ENCODE measurements at regions not wholly inside any gene's neighbourhood (a gene's known extent, or its start where the extent isn't known, plus 50 kb on each side); places are given as distances from the start of the nearest gene placed in this dataset.

GRCh38 chr17:53314521-53314920 lies 508.2 kb upstream of the KIF2B start (continued):
- TF ChIP-seq ATF3 (IDR thresholded peaks at IDR 0.05) (no peak), SRF (IDR thresholded peaks at IDR 0.05; ENCODE audit: low read depth) (no peak)

GRCh38 chr17:53313746-53314145 lies 509.0 kb upstream of the KIF2B start:
- H3K27ac ChIP-seq (ENCODE audit: low read depth, low read length) = no peak overlapping the region
- intact Hi-C loops (cut with micrococcal nuclease) = no loop called here
- ChIA-PET CTCF (no interaction called here), POLR2A (no interaction called here), RAD21 (ENCODE audit: low non-redundant PET in 1 of 2, low total read pairs in 2 of 2, uncharacterized antibody in 2 of 2, unreplicated experiment in 2 of 2) (no interaction called here)
- no peaks in the 10 kb centered on the region for H3K36me3 ChIP-seq (ENCODE audit: control insufficient read depth in 1 of 2, insufficient read depth in 2 of 2, low read length in 2 of 2)
- ATAC-seq (no peak), DNase-seq (ENCODE audit: low read depth, low spot score) (no peak)
- H3K27me3 ChIP-seq (ENCODE audit: insufficient read depth, low read length) = no peaks in the 10 kb centered on the region
- H2AFZ ChIP-seq (ENCODE audit: low read depth, low read length, poor library complexity, severe bottlenecking) = no peak overlapping the region
- no peak overlapping the region for H3K9ac ChIP-seq (ENCODE audit: low read length)
- H3K9me2 ChIP-seq (ENCODE audit: insufficient read depth) = no peaks in the 10 kb centered on the region
- no peaks in the 10 kb centered on the region for H4K20me1 ChIP-seq (ENCODE audit: insufficient read depth)
- no peak overlapping the region for H3K4me3 ChIP-seq (replicated peaks in 1 of 2; ENCODE audit: low read depth in 1 of 2, low read length in 2 of 2)
- BruUV-seq (replicated peaks) = no TSS peak
- H3K4me2 ChIP-seq (ENCODE audit: low read length) = no peak overlapping the region
- H3K4me1 ChIP-seq (ENCODE audit: control insufficient read depth in 1 of 2, insufficient read depth in 2 of 2, low read length in 2 of 2) = no peaks in the 10 kb centered on the region
- TF ChIP-seq YY1 (IDR thresholded peaks at IDR 0.05; ENCODE audit: extremely low read depth, insufficient replicate concordance, low read depth, low read length) (no peak), SP1 (IDR thresholded peaks at IDR 0.05; ENCODE audit: low read depth) (no peak), CTCF (IDR thresholded peaks at IDR 0.05 in 2 of 3, conservative IDR thresholded peaks at IDR 0.05 in 1 of 3; ENCODE audit: borderline replicate concordance in 1 of 3, insufficient read depth in 1 of 3, low read depth in 2 of 3, low read length in 2 of 3) (no peak), ELF1 (IDR thresholded peaks at IDR 0.05; ENCODE audit: borderline replicate concordance, low read depth) (no peak), MAX (IDR thresholded peaks at IDR 0.05) (no peak), ZBTB33 (IDR thresholded peaks at IDR 0.05; ENCODE audit: extremely low read depth, insufficient replicate concordance, low read length) (no peak), POLR2A (IDR thresholded peaks at IDR 0.05; ENCODE audit: borderline replicate concordance, extremely low read depth, insufficient read depth, insufficient read length) (no peak), TCF7L2 (IDR thresholded peaks at IDR 0.05; ENCODE audit: borderline replicate concordance, extremely low read depth, insufficient read depth, insufficient read length) (no peak), SIN3A (IDR thresholded peaks at IDR 0.05; ENCODE audit: low read depth) (no peak), RAD21 (IDR thresholded peaks at IDR 0.05; ENCODE audit: low read depth) (no peak)
- no peaks in the 10 kb centered on the region for H3K79me2 ChIP-seq (ENCODE audit: insufficient read depth, low read length)
- peaks cover 29 to 41% of the 10 kb centered on the region in 2 experiments; a peak in 3 of 4 replicates for H3K9me3 ChIP-seq (ENCODE audit: control insufficient read depth in 1 of 2, insufficient read depth in 1 of 2, low read depth in 1 of 2, low read length in 2 of 2)

Measured in HCT116 (cell line).